Esophagus muscularis mucosa (tissue), 4 donors: ENCODE measurements at regions not wholly inside any gene's neighbourhood (a gene's known extent, or its start where the extent isn't known, plus 50 kb on each side); places are given as distances from the start of the nearest gene placed in this dataset.

ENCODE experiments used
- DNase-seq: peaks from one replicate; pipeline ENCODE4 v3.0.0-alpha.2; 2017; ENCODE audit errors: extremely low spot score
- H3K27ac ChIP-seq, 4 donors: fragments of 200-600 bp; sonication (generic); replicated peaks in 1 of 4; 1 replicate in 3 of 4; 2 replicates in 1 of 4; pipeline ENCODE4 v1.5.1; 2016 to 2019; ENCODE audit warnings: mild to moderate bottlenecking in 1 of 4
- H3K27me3 ChIP-seq, 4 donors: fragments of 200-600 bp; sonication (generic); one replicate each; pipeline versions ENCODE4 v1.5.1 to v1.6.0; 2016 to 2019
- H3K36me3 ChIP-seq, 4 donors: fragments of 200-600 bp; sonication (generic); one replicate each; pipeline ENCODE4 v1.5.1; 2016 to 2019
- H3K4me1 ChIP-seq, 4 donors: fragments of 200-600 bp; sonication (generic); one replicate each; pipeline ENCODE4 v1.5.1; 2016 to 2019
- H3K4me3 ChIP-seq, 4 donors: fragments of 200-600 bp; sonication (generic); 1 replicate in 2 of 4; 2 replicates in 2 of 4; pipeline ENCODE4 v1.5.1; 2016 to 2019; ENCODE audit warnings: mild to moderate bottlenecking in 4 of 4, moderate library complexity in 1 of 4
- H3K9me3 ChIP-seq, 4 donors: fragments of 200-600 bp; sonication (generic); 1 replicate in 3 of 4; 2 replicates in 1 of 4; pipeline ENCODE4 v1.5.1; 2016 to 2019
- CTCF ChIP-seq, 3 experiments: fragments of 200-600 bp in 2 of 3; fragments of 450-650 bp in 1 of 3; sonication (generic) in 2 of 3; IDR thresholded peaks; one replicate each; pipeline ENCODE4 v1.5.1; 2017 to 2019; ENCODE audit warnings: antibody characterized with exemption in 3 of 3, mild to moderate bottlenecking in 2 of 3, moderate library complexity in 1 of 3
- EP300 ChIP-seq: sonication (generic); formaldehyde crosslinking; IDR thresholded peaks from one replicate; pipeline ENCODE4 v1.6.1; 2017; ENCODE audit warnings: antibody characterized with exemption
- POLR2A ChIP-seq: fragments of 450-650 bp; IDR thresholded peaks from one replicate; pipeline ENCODE4 v1.6.1; 2017; ENCODE audit warnings: antibody characterized with exemption, moderate library complexity, mild to moderate bottlenecking, low read depth
- POLR2AphosphoS5 ChIP-seq, 2 donors: sonication (generic); formaldehyde crosslinking; IDR thresholded peaks; one replicate each; pipeline ENCODE4 v1.6.1; 2017; ENCODE audit warnings: antibody characterized with exemption in 2 of 2
- WGBS: methylation state at CpG from one replicate; pipeline ENCODE4 v1.1.5; 2018; 5-methylcytosine and 5-hydroxymethylcytosine counted together
- intact Hi-C: fragments of 100-400 bp; cut with DNase I; formaldehyde crosslinking; loops from one replicate; pipeline ENCODE4 v1.15.1; 2023

GRCh38 chr17:79524213-79525187, 86.4 kb downstream of the RBFOX3 start:
- no peaks in the 10 kb centered on the region for H3K9me3 ChIP-seq
- H3K27me3 ChIP-seq: peaks cover 0 to 64% (median 0%) of the 10 kb centered on the region in 4 donors
- H3K4me1 ChIP-seq: no peaks in the 10 kb centered on the region
- H3K27ac ChIP-seq: no peak overlapping the region
- H3K36me3 ChIP-seq: no peaks in the 10 kb centered on the region
- WGBS: 71% methylated on average over 13 of the region's 19 CpGs
- TF ChIP-seq POLR2A (no peak), POLR2AphosphoS5 (IDR thresholded peaks at IDR 0.05) (no peak)
- DNase-seq: no peak
- intact Hi-C loops: no loop called here
- H3K4me3 ChIP-seq: no peak overlapping the region

GRCh38 chr17:79522414-79522813, 88.4 kb downstream of the RBFOX3 start:
- no peak overlapping the region for H3K4me3 ChIP-seq
- no peak for TF ChIP-seq CTCF (IDR thresholded peaks at IDR 0.05)
- no peak for TF ChIP-seq EP300
- no peak for TF ChIP-seq POLR2AphosphoS5 (IDR thresholded peaks at IDR 0.05)
- no peak for TF ChIP-seq POLR2A
- H3K27me3 ChIP-seq: peaks cover 0 to 62% (median 0%) of the 10 kb centered on the region in 4 donors
- no peak overlapping the region for H3K27ac ChIP-seq
- no peaks in the 10 kb centered on the region for H3K36me3 ChIP-seq
- WGBS: 80% methylated on average over 6 of the region's 6 CpGs
- H3K4me1 ChIP-seq: peaks cover 0 to 6% (median 0%) of the 10 kb centered on the region in 4 donors
- DNase-seq: no peak
- intact Hi-C loops: no loop called here
- H3K9me3 ChIP-seq: no peaks in the 10 kb centered on the region

- H3K27ac ChIP-seq: no peak overlapping the region
Observed at GRCh38 chr17:79521225-79521624, 89.6 kb downstream of the RBFOX3 start.

GRCh38 chr17:79520167-79521165, 90.4 kb downstream of the RBFOX3 start:
- DNase-seq: no peak
- TF ChIP-seq EP300 (no peak), POLR2A (no peak), POLR2AphosphoS5 (IDR thresholded peaks at IDR 0.05) (no peak), CTCF (IDR thresholded peaks at IDR 0.05) (no peak)
- 78% methylated on average over 26 of the region's 39 CpGs for WGBS
- peaks cover 0 to 52% (median 0%) of the 10 kb centered on the region in 4 donors for H3K27me3 ChIP-seq
- no peaks in the 10 kb centered on the region for H3K36me3 ChIP-seq
- peaks cover 0 to 6% (median 0%) of the 10 kb centered on the region in 4 donors for H3K4me1 ChIP-seq
- no peak overlapping the region for H3K4me3 ChIP-seq
- no peak overlapping the region for H3K27ac ChIP-seq
- intact Hi-C loops: no loop called here
- H3K9me3 ChIP-seq: no peaks in the 10 kb centered on the region

More at GRCh38 chr17:79521225-79521624, 89.6 kb downstream of the RBFOX3 start:
- Histone ChIP-seq H3K4me3 (no peak overlapping the region), H3K4me1 (peaks cover 0 to 6% (median 0%) of the 10 kb centered on the region in 4 donors), H3K9me3 (no peaks in the 10 kb centered on the region), H3K36me3 (no peaks in the 10 kb centered on the region), H3K27me3 (peaks cover 0 to 58% (median 0%) of the 10 kb centered on the region in 4 donors)
- WGBS: 75% methylated on average over 4 of the region's 4 CpGs
- DNase-seq: no peak
- TF ChIP-seq POLR2AphosphoS5 (IDR thresholded peaks at IDR 0.05) (no peak), CTCF (IDR thresholded peaks at IDR 0.05) (no peak), POLR2A (no peak), EP300 (no peak)
- intact Hi-C loops: no loop called here

- Histone ChIP-seq H3K9me3 (no peaks in the 10 kb centered on the region), H3K27me3 (peaks cover 0 to 46% (median 0%) of the 10 kb centered on the region in 4 donors), H3K36me3 (no peaks in the 10 kb centered on the region), H3K27ac (no peak overlapping the region), H3K4me3 (no peak overlapping the region), H3K4me1 (peaks cover 0 to 6% (median 0%) of the 10 kb centered on the region in 4 donors)
- intact Hi-C loops: no loop called here
- WGBS: 57% methylated on average over 1 of the region's 11 CpGs
- DNase-seq: no peak
- TF ChIP-seq POLR2AphosphoS5 (IDR thresholded peaks at IDR 0.05) (no peak), POLR2A (no peak)
Observed at GRCh38 chr17:79519601-79520000, 91.2 kb downstream of the RBFOX3 start.
